ENCODE measurements at regions not wholly inside any gene's neighbourhood (a gene's known extent, or its start where the extent isn't known, plus 50 kb on each side); places are given as distances from the start of the nearest gene placed in this dataset.

DNA sequence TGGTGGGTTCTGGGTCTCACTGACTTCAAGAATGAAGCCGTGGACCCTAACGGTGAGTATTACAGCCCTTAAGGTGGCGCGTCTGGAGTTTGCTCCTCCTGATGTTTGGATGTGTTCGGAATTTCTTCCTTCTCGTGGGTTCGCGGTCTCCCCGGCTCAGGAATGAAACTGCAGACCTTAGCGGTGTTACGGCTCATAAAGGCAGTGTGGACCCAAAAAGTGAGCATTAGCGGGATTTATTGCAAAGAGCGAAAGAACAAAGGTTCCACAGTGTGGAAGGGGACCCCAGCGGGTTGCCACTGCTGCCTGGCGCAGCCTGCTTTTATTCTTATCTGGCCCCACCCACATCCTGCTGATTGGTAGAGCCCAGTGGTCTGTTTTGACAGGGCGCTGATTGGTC is 420.5 kb upstream of the BCHE start:
- no peaks in the 10 kb centered on the region for H3K4me1 ChIP-seq
- TF ChIP-seq, protein P1, sequence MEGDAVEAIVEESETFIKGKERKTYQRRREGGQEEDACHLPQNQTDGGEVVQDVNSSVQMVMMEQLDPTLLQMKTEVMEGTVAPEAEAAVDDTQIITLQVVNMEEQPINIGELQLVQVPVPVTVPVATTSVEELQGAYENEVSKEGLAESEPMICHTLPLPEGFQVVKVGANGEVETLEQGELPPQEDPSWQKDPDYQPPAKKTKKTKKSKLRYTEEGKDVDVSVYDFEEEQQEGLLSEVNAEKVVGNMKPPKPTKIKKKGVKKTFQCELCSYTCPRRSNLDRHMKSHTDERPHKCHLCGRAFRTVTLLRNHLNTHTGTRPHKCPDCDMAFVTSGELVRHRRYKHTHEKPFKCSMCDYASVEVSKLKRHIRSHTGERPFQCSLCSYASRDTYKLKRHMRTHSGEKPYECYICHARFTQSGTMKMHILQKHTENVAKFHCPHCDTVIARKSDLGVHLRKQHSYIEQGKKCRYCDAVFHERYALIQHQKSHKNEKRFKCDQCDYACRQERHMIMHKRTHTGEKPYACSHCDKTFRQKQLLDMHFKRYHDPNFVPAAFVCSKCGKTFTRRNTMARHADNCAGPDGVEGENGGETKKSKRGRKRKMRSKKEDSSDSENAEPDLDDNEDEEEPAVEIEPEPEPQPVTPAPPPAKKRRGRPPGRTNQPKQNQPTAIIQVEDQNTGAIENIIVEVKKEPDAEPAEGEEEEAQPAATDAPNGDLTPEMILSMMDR (IDR thresholded peaks at IDR 0.05), result no peak
- no peak for TF ChIP-seq POLR2AphosphoS5 (IDR thresholded peaks at IDR 0.05; ENCODE audit: insufficient read depth in 1 of 2, low read depth in 1 of 2)
- no peak for TF ChIP-seq POLR2A (IDR thresholded peaks at IDR 0.05)
- H3K27me3 ChIP-seq, result no peaks in the 10 kb centered on the region
- no peaks in the 10 kb centered on the region for H3K36me3 ChIP-seq
- H3K9me3 ChIP-seq, result no peaks in the 10 kb centered on the region
- intact Hi-C loops (cut with DNase I), result no loop called here
- H3K27ac ChIP-seq, result no peak overlapping the region
- DNase-seq (ENCODE audit: extremely low spot score in 2 of 2), result no peak
- H3K4me3 ChIP-seq, result no peak overlapping the region

DNA sequence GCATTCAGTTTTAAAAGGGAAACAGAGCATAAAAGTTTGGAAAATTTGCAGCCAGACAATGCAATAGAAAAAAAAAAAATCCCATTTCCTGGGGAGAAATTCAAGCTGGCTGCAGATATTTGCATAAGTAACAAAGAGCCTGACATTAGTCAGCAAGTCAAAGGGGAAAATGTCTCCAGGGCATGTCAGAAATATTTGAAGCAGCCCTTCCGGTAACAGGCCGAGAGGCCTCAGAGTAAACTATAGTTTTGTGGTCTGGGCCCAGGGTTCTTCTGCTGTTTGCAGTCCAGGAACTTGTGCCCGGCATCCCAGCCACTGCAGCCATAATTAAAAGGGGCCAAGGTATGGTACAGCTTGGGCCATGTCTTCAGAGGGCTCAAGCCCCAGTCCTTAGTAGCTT is 411.6 kb upstream of the BCHE start:
- H3K27me3 ChIP-seq, result no peaks in the 10 kb centered on the region
- intact Hi-C loops (cut with DNase I), result no loop called here
- no peak for TF ChIP-seq POLR2A (IDR thresholded peaks at IDR 0.05)
- TF ChIP-seq POLR2AphosphoS5 (IDR thresholded peaks at IDR 0.05; ENCODE audit: insufficient read depth in 1 of 2, low read depth in 1 of 2), result no peak
- TF ChIP-seq, protein P1 (IDR thresholded peaks at IDR 0.05), result no peak
- no peaks in the 10 kb centered on the region for H3K36me3 ChIP-seq
- H3K27ac ChIP-seq, result no peak overlapping the region
- no peaks in the 10 kb centered on the region for H3K4me1 ChIP-seq
- no peaks in the 10 kb centered on the region for H3K9me3 ChIP-seq
- H3K4me3 ChIP-seq, result no peak overlapping the region
- DNase-seq (ENCODE audit: extremely low spot score in 2 of 2), result no peak

GRCh38 chr3:166243511-166243910 is 406.3 kb upstream of the BCHE start:
- no peak for DNase-seq (ENCODE audit: extremely low spot score in 2 of 2)
- Histone ChIP-seq H3K27me3 (no peaks in the 10 kb centered on the region), H3K4me3 (no peak overlapping the region), H3K4me1 (no peaks in the 10 kb centered on the region), H3K36me3 (no peaks in the 10 kb centered on the region), H3K27ac (no peak overlapping the region), H3K9me3 (no peaks in the 10 kb centered on the region)
- intact Hi-C loops (cut with DNase I), result no loop called here
- TF ChIP-seq, protein P1 (IDR thresholded peaks at IDR 0.05), result no peak
- TF ChIP-seq POLR2AphosphoS5 (IDR thresholded peaks at IDR 0.05; ENCODE audit: insufficient read depth in 1 of 2, low read depth in 1 of 2) (no peak), POLR2A (IDR thresholded peaks at IDR 0.05) (no peak)

DNA sequence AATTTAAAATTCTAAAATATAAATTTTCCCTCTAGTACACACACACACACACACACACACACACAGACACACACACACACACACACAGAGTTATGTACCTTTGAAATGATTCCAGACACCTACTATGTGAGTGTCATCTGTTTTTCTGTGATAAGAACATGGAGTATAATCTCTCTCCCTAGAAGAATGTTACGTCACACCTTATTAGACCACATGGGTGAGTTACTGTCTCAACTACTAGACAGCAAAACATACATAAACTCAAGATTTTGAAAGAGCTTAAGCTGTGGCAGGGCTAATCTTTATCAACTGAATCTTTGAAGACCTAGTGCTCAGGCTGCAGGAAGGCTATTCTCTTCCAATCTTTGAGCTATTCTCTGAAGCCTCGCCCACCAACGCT is 385.9 kb upstream of the BCHE start:
- H3K4me3 ChIP-seq, result no peak overlapping the region
- no peaks in the 10 kb centered on the region for H3K4me1 ChIP-seq
- no peaks in the 10 kb centered on the region for H3K36me3 ChIP-seq
- no peaks in the 10 kb centered on the region for H3K27me3 ChIP-seq
- no peak overlapping the region for H3K27ac ChIP-seq
- TF ChIP-seq POLR2A (IDR thresholded peaks at IDR 0.05) (no peak), POLR2AphosphoS5 (IDR thresholded peaks at IDR 0.05; ENCODE audit: insufficient read depth in 1 of 2, low read depth in 1 of 2) (no peak)
- TF ChIP-seq, protein P1 (IDR thresholded peaks at IDR 0.05), result no peak
- no peak for DNase-seq (ENCODE audit: extremely low spot score in 2 of 2)
- no peaks in the 10 kb centered on the region for H3K9me3 ChIP-seq
- intact Hi-C loops (cut with DNase I), result no loop called here

GRCh38 chr3:166211451-166211850 is 374.2 kb upstream of the BCHE start:
- Histone ChIP-seq H3K27me3 (no peaks in the 10 kb centered on the region), H3K4me3 (no peak overlapping the region), H3K4me1 (no peaks in the 10 kb centered on the region), H3K36me3 (no peaks in the 10 kb centered on the region), H3K9me3 (no peaks in the 10 kb centered on the region), H3K27ac (no peak overlapping the region)
- DNase-seq (ENCODE audit: extremely low spot score in 2 of 2), result no peak
- intact Hi-C loops (cut with DNase I), result no loop called here
- TF ChIP-seq POLR2A (IDR thresholded peaks at IDR 0.05), result no peak
- TF ChIP-seq, protein P1 (IDR thresholded peaks at IDR 0.05), result no peak
- TF ChIP-seq POLR2AphosphoS5 (IDR thresholded peaks at IDR 0.05; ENCODE audit: insufficient read depth in 1 of 2, low read depth in 1 of 2), result no peak

All from vagina (tissue), 2 donors.